Gastrocnemius medialis (tissue), 4 donors: ENCODE measurements at regions not wholly inside any gene's neighbourhood (a gene's known extent, or its start where the extent isn't known, plus 50 kb on each side); places are given as distances from the start of the nearest gene placed in this dataset.

Experiments
- ATAC-seq, 2 donors: fragments of 150-250 bp; one replicate each; pipeline ENCODE4 v1.9.1; 2016
- DNase-seq, 2 donors: peaks; one replicate each; pipeline ENCODE4 v3.0.0-alpha.2; 2019
- H3K27ac ChIP-seq, 4 donors: fragments of 200-600 bp; sonication (generic); 1 replicate in 1 of 4; 2 replicates in 3 of 4; pipeline ENCODE4 v1.5.1; 2016 to 2018; ENCODE audit warnings: mild to moderate bottlenecking in 2 of 4, moderate library complexity in 1 of 4
- H3K27me3 ChIP-seq, 3 donors: fragments of 200-600 bp; sonication (generic) in 2 of 3; 1 replicate in 1 of 3; 2 replicates in 2 of 3; pipeline versions ENCODE4 v1.5.1 to v1.6.0; 2016 to 2019; ENCODE audit warnings: mild to moderate bottlenecking in 1 of 3, moderate library complexity in 1 of 3
- H3K36me3 ChIP-seq, 2 donors: fragments of 200-600 bp; sonication (generic) in 1 of 2; one replicate each; pipeline ENCODE4 v1.5.1; 2017 to 2018
- H3K4me1 ChIP-seq, 2 donors: fragments of 200-600 bp; sonication (generic) in 1 of 2; one replicate each; pipeline ENCODE4 v1.5.1; 2016 to 2017; ENCODE audit warnings: mild to moderate bottlenecking in 2 of 2
- H3K4me3 ChIP-seq, 4 donors: fragments of 200-600 bp; sonication (generic) in 3 of 4; 1 replicate in 1 of 4; 2 replicates in 3 of 4; pipeline ENCODE4 v1.5.1; 2016 to 2019; ENCODE audit warnings: mild to moderate bottlenecking in 2 of 4
- H3K9me3 ChIP-seq, 3 donors: fragments of 200-600 bp; sonication (generic) in 2 of 3; 1 replicate in 1 of 3; 2 replicates in 2 of 3; pipeline ENCODE4 v1.5.1; 2016 to 2019
- POLR2A ChIP-seq, 2 donors: fragments of 450-650 bp; IDR thresholded peaks; one replicate each; pipeline ENCODE4 v1.6.1; 2017; ENCODE audit warnings: antibody characterized with exemption in 2 of 2, mild to moderate bottlenecking in 2 of 2, moderate library complexity in 2 of 2
- in situ Hi-C, 4 donors: fragments of 200-750 bp; cut with MboI; loops; one replicate each; pipeline versions ENCODE4 v1.15.0 to v1.8.0; 2017; ENCODE audit warnings: low sequenced_read_pairs in 4 of 4
- intact Hi-C: fragments of 100-400 bp; cut with DNase I; formaldehyde crosslinking; loops from one replicate; pipeline ENCODE4 v1.15.1; 2023; ENCODE audit warnings: low total_unique reads
- TF ChIP-seq, protein P1 (sequence below), 5 experiments: fragments of 450-650 bp in 3 of 5; fragments of 200-600 bp in 2 of 5; sonication (generic) in 2 of 5; IDR thresholded peaks in 4 of 5; conservative IDR thresholded peaks in 1 of 5; 1 replicate in 4 of 5; 2 replicates in 1 of 5; pipeline ENCODE4 v1.5.1; 2016 to 2019; ENCODE audit warnings: antibody characterized with exemption in 5 of 5, mild to moderate bottlenecking in 3 of 5, moderate library complexity in 3 of 5

DNA sequence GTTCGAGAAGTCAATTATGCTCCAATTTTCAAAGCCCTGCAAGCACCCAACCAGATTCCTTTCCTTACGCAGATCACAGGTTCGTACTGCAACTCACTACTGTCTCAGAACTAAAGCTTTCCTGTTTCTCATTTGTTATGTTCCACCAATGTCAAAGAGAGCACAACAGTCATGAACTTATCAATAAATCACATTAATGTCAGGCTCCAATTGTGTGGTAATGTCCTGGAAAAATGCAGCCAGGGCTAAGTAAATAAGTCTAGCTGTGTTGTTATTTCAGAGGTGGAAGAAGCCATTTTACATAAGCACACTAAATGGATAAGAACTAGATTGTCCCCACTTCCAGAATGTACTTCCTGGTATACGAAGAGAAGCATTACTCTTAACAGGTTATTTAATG lies 488.6 kb upstream of the PTGER4 start:
- H3K27ac ChIP-seq: no peak overlapping the region
- ATAC-seq (no peak), DNase-seq (no peak)
- TF ChIP-seq, protein P1, sequence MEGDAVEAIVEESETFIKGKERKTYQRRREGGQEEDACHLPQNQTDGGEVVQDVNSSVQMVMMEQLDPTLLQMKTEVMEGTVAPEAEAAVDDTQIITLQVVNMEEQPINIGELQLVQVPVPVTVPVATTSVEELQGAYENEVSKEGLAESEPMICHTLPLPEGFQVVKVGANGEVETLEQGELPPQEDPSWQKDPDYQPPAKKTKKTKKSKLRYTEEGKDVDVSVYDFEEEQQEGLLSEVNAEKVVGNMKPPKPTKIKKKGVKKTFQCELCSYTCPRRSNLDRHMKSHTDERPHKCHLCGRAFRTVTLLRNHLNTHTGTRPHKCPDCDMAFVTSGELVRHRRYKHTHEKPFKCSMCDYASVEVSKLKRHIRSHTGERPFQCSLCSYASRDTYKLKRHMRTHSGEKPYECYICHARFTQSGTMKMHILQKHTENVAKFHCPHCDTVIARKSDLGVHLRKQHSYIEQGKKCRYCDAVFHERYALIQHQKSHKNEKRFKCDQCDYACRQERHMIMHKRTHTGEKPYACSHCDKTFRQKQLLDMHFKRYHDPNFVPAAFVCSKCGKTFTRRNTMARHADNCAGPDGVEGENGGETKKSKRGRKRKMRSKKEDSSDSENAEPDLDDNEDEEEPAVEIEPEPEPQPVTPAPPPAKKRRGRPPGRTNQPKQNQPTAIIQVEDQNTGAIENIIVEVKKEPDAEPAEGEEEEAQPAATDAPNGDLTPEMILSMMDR (IDR thresholded peaks at IDR 0.05 in 4 of 5, conservative IDR thresholded peaks at IDR 0.05 in 1 of 5): no peak
- TF ChIP-seq POLR2A (IDR thresholded peaks at IDR 0.05): no peak
- no peak overlapping the region for H3K4me3 ChIP-seq
- intact Hi-C loops: no loop called here
- no peaks in the 10 kb centered on the region for H3K27me3 ChIP-seq
- H3K9me3 ChIP-seq: no peaks in the 10 kb centered on the region
- no peaks in the 10 kb centered on the region for H3K4me1 ChIP-seq
- in situ Hi-C loops: no loop called here
- H3K36me3 ChIP-seq: no peaks in the 10 kb centered on the region

DNA sequence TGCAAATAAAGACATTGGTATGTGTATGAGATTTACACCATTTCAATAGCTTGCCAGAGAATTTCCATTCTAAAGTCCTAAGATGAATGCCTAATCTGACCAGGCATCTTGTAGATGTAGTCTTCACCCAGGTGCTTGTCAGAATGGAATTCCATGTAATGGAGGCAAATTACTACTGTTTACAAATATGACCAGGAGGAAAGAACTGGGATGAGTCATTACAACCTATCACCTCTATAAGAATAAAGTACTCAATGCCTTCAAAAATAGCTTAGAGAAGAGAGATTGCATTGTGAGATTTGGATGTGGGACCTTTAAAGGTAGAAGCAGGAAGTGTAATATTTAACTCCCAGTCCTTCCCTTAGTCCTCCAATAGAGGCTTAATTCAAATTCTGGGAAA lies 507.0 kb upstream of the PTGER4 start:
- no peaks in the 10 kb centered on the region for H3K4me1 ChIP-seq
- no peak overlapping the region for H3K27ac ChIP-seq
- no peak overlapping the region for H3K4me3 ChIP-seq
- no peaks in the 10 kb centered on the region for H3K27me3 ChIP-seq
- H3K9me3 ChIP-seq: no peaks in the 10 kb centered on the region
- in situ Hi-C loops: no loop called here
- DNase-seq (no peak), ATAC-seq (no peak)
- intact Hi-C loops: no loop called here
- H3K36me3 ChIP-seq: no peaks in the 10 kb centered on the region
- no peak for TF ChIP-seq POLR2A (IDR thresholded peaks at IDR 0.05)
- TF ChIP-seq, protein P1 (IDR thresholded peaks at IDR 0.05 in 4 of 5, conservative IDR thresholded peaks at IDR 0.05 in 1 of 5): no peak

DNA sequence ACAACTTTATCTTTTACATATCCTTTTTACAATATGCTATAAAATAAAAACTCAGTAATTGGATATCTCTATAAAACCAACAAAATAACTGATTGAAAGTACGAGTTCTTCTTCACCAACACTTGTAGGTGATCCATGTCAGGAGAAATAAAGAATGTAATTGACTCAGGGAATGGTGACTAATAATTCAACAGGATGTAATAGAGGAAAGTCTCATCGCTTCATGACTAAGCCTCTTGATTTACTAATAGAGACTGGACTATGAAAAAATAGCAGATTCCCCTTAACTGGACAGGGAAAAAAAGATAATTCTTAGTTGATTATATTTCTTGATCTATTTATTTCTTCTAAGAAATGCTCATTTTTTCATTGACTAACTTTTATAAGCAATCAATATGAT lies 507.7 kb upstream of the PTGER4 start:
- intact Hi-C loops: no loop called here
- no peak for ATAC-seq

DNA sequence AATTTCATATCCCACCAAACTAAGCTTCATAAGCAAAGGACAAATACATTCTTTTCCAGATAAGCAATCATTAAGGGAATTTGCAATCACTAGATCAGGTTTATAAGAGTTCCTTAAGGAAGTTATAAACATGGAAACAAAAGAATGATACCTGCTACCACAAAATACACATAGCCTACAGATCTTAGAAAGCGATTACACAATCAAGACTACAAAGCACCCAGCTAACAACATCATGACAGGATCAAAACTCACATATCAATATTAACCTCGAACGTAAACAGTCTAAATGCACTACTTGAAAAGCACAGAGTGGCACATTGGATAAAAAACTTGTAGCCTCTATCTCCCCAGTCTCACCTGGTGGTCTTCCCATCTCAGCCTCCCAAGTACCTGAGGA lies 512.4 kb upstream of the PTGER4 start:
- H3K27me3 ChIP-seq: no peaks in the 10 kb centered on the region
- in situ Hi-C loops: no loop called here
- H3K4me1 ChIP-seq: no peaks in the 10 kb centered on the region
- no peaks in the 10 kb centered on the region for H3K36me3 ChIP-seq
- H3K4me3 ChIP-seq: no peak overlapping the region
- no peak overlapping the region for H3K27ac ChIP-seq
- ATAC-seq (no peak), DNase-seq (no peak)
- intact Hi-C loops: no loop called here
- TF ChIP-seq, protein P1 (IDR thresholded peaks at IDR 0.05 in 4 of 5, conservative IDR thresholded peaks at IDR 0.05 in 1 of 5): no peak
- TF ChIP-seq POLR2A (IDR thresholded peaks at IDR 0.05): no peak
- H3K9me3 ChIP-seq: no peaks in the 10 kb centered on the region

More for the DNA sequence above, 507.7 kb upstream of the PTGER4 start:
- Histone ChIP-seq H3K27me3 (no peaks in the 10 kb centered on the region), H3K9me3 (no peaks in the 10 kb centered on the region), H3K27ac (no peak overlapping the region), H3K4me1 (no peaks in the 10 kb centered on the region), H3K36me3 (no peaks in the 10 kb centered on the region), H3K4me3 (no peak overlapping the region)
- no peak for DNase-seq
- TF ChIP-seq, protein P1 (IDR thresholded peaks at IDR 0.05 in 4 of 5, conservative IDR thresholded peaks at IDR 0.05 in 1 of 5): no peak
- no peak for TF ChIP-seq POLR2A (IDR thresholded peaks at IDR 0.05)
- in situ Hi-C loops: no loop called here

DNA sequence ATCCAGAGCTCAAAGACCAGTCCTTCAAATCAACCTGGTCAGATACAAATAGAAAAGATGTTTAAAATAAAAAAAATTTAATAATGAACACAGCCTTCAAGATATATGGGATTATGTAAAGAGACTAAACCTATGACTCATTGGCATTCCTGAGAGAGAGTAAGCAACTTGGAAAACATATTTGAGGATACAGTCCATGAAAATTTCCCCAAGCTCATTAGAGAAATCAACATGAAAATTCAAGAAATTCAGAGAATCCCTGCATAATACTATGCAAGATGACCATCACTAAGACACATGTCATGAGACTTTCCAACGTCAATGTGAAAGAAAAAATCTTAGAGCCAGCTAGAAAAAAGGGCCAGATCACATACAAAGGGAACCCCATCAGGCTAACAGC lies 512.9 kb upstream of the PTGER4 start:
- no peak for ATAC-seq
- H3K27me3 ChIP-seq: no peaks in the 10 kb centered on the region

More for the DNA sequence above, 512.9 kb upstream of the PTGER4 start:
- TF ChIP-seq POLR2A (IDR thresholded peaks at IDR 0.05): no peak
- TF ChIP-seq, protein P1 (IDR thresholded peaks at IDR 0.05 in 4 of 5, conservative IDR thresholded peaks at IDR 0.05 in 1 of 5): no peak
- intact Hi-C loops: no loop called here
- H3K4me3 ChIP-seq: no peak overlapping the region
- no peaks in the 10 kb centered on the region for H3K36me3 ChIP-seq
- no peak for DNase-seq
- H3K9me3 ChIP-seq: no peaks in the 10 kb centered on the region
- no peaks in the 10 kb centered on the region for H3K4me1 ChIP-seq
- in situ Hi-C loops: no loop called here
- no peak overlapping the region for H3K27ac ChIP-seq
